Chondrocyte (in vitro differentiated cells): ENCODE measurements at regions not wholly inside any gene's neighbourhood (a gene's known extent, or its start where the extent isn't known, plus 50 kb on each side); places are given as distances from the start of the nearest gene placed in this dataset.
A peak's percentile ranks its signal among the peaks of the same experiment; 100 is the strongest.

ENCODE experiments used
- DNase-seq: peaks from one replicate; pipeline ENCODE4 v3.0.0; 2021; ENCODE audit warnings: mixed read lengths, low spot score
- H3K27ac Mint-ChIP-seq: one replicate; pipeline ENCODE4 v1.8.0; 2021; ENCODE audit warnings: mild to moderate bottlenecking, moderate library complexity, mixed read lengths; ENCODE audit not compliant: unreplicated experiment
- H3K27me3 Mint-ChIP-seq: 2 replicates; pipeline ENCODE4 v1.8.0; 2021; ENCODE audit warnings: low read depth, mixed read lengths
- H3K36me3 Mint-ChIP-seq: 2 replicates; pipeline ENCODE4 v1.8.0; 2021; ENCODE audit warnings: low read depth, mixed read lengths
- H3K4me1 Mint-ChIP-seq: 2 replicates; pipeline ENCODE4 v1.8.0; 2021; ENCODE audit warnings: low read depth, mild to moderate bottlenecking, mixed read lengths
- H3K4me3 Mint-ChIP-seq: one replicate; pipeline ENCODE4 v1.8.0; 2021; ENCODE audit warnings: mild to moderate bottlenecking, moderate library complexity, mixed read lengths; ENCODE audit not compliant: unreplicated experiment
- H3K9me3 Mint-ChIP-seq: 2 replicates; pipeline ENCODE4 v1.8.0; 2021; ENCODE audit warnings: low read depth, mixed read lengths
- TF ChIP-seq, protein P1 (sequence below): fragments of 200-600 bp; sonication (generic); IDR thresholded peaks from 2 replicates; pipeline ENCODE4 v1.5.0; 2021; ENCODE audit warnings: antibody characterized with exemption, mild to moderate bottlenecking, moderate library complexity

DNA sequence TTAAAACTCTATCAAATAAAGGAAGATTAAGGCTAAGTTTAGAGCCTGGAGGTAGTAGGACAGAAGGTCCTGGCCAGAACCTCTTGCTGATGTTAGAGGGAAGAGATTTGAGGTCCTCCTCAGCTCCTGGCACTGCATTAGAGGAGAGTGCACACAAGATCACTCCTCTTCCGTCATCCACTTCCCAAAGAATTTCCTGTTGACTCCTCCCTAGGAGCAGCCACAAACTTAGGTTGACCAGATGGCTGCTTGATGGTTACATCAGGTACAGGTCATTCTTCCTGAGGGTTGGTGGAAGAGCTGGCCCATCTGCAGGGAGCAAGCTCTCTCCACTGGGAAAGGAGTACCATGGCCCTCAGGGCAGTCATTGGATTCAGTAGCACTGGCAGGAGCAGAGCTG lies 93.9 kb upstream of the IL33 start:
- no peak overlapping the region for H3K4me3 Mint-ChIP-seq
- no peak for DNase-seq
- TF ChIP-seq, protein P1, sequence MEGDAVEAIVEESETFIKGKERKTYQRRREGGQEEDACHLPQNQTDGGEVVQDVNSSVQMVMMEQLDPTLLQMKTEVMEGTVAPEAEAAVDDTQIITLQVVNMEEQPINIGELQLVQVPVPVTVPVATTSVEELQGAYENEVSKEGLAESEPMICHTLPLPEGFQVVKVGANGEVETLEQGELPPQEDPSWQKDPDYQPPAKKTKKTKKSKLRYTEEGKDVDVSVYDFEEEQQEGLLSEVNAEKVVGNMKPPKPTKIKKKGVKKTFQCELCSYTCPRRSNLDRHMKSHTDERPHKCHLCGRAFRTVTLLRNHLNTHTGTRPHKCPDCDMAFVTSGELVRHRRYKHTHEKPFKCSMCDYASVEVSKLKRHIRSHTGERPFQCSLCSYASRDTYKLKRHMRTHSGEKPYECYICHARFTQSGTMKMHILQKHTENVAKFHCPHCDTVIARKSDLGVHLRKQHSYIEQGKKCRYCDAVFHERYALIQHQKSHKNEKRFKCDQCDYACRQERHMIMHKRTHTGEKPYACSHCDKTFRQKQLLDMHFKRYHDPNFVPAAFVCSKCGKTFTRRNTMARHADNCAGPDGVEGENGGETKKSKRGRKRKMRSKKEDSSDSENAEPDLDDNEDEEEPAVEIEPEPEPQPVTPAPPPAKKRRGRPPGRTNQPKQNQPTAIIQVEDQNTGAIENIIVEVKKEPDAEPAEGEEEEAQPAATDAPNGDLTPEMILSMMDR, result no peak
- no peaks in the 10 kb centered on the region for H3K9me3 Mint-ChIP-seq
- H3K36me3 Mint-ChIP-seq, result no peaks in the 10 kb centered on the region
- H3K4me1 Mint-ChIP-seq, result no peaks in the 10 kb centered on the region
- no peak overlapping the region for H3K27ac Mint-ChIP-seq
- H3K27me3 Mint-ChIP-seq, result peaks cover 8% of the 10 kb centered on the region

GRCh38 chr9:6114424-6114823 lies 99.0 kb upstream of the RANBP6 start:
- Mint-ChIP-seq H3K4me1 (no peaks in the 10 kb centered on the region), H3K27me3 (peaks cover 7% of the 10 kb centered on the region), H3K27ac (no peak overlapping the region), H3K4me3 (no peak overlapping the region), H3K36me3 (no peaks in the 10 kb centered on the region), H3K9me3 (no peaks in the 10 kb centered on the region)
- DNase-seq, result peak; percentile 84
- TF ChIP-seq, protein P1, result no peak

- no peak overlapping the region for H3K4me3 Mint-ChIP-seq
- no peak for DNase-seq
- peaks cover under 1% of the 10 kb centered on the region for H3K4me1 Mint-ChIP-seq
- H3K27ac Mint-ChIP-seq, result no peak overlapping the region
- H3K36me3 Mint-ChIP-seq, result no peaks in the 10 kb centered on the region
- H3K27me3 Mint-ChIP-seq, result peaks cover 7% of the 10 kb centered on the region
- TF ChIP-seq, protein P1, result no peak
- no peaks in the 10 kb centered on the region for H3K9me3 Mint-ChIP-seq
These were observed 98.4 kb upstream of the RANBP6 start for GRCh38 chr9:6113819-6114218.

GRCh38 chr9:6113312-6113711 lies 97.9 kb upstream of the RANBP6 start:
- no peaks in the 10 kb centered on the region for H3K9me3 Mint-ChIP-seq
- TF ChIP-seq, protein P1, result no peak
- no peak overlapping the region for H3K27ac Mint-ChIP-seq
- H3K4me3 Mint-ChIP-seq, result no peak overlapping the region
- H3K36me3 Mint-ChIP-seq, result no peaks in the 10 kb centered on the region
- peaks cover 6% of the 10 kb centered on the region for H3K4me1 Mint-ChIP-seq
- H3K27me3 Mint-ChIP-seq, result peaks cover 7% of the 10 kb centered on the region
- DNase-seq, result no peak

- Mint-ChIP-seq H3K27ac (no peak overlapping the region), H3K27me3 (peaks cover 6% of the 10 kb centered on the region), H3K36me3 (no peaks in the 10 kb centered on the region), H3K4me3 (no peak overlapping the region), H3K9me3 (no peaks in the 10 kb centered on the region), H3K4me1 (peaks cover 13% of the 10 kb centered on the region)
- TF ChIP-seq, protein P1, result no peak
- no peak for DNase-seq
These were observed 94.6 kb upstream of the RANBP6 start for GRCh38 chr9:6109986-6110385.
